ENCODE measurements at regions not wholly inside any gene's neighbourhood (a gene's known extent, or its start where the extent isn't known, plus 50 kb on each side); places are given as distances from the start of the nearest gene placed in this dataset.

- TF ChIP-seq ZNF318 (IDR thresholded peaks at IDR 0.05; ENCODE audit: borderline replicate concordance in 1 of 2, low read depth in 1 of 2) (no peak), ZZZ3 (IDR thresholded peaks at IDR 0.05) (no peak), SMAD4 (CRISPR knock-in tag; conservative IDR thresholded peaks at IDR 0.05) (no peak), EZH2 (IDR thresholded peaks at IDR 0.05; ENCODE audit: borderline replicate concordance, low read depth, low read length) (no peak), KAT2B (IDR thresholded peaks at IDR 0.05; ENCODE audit: low read depth, low read length) (no peak), HDAC8 (tag; IDR thresholded peaks at IDR 0.05) (no peak), POU5F1 (IDR thresholded peaks at IDR 0.05; ENCODE audit: borderline replicate concordance, low read depth, low read length, partially characterized antibody) (no peak), XRCC3 (IDR thresholded peaks at IDR 0.05) (no peak), ATF7 (IDR thresholded peaks at IDR 0.05) (no peak)
These were observed 63.2 kb upstream of the BMPER start (continued) for GRCh38 chr7:33842150-33842549.
